NCI-H2029 (cell line): ENCODE measurements at regions not wholly inside any gene's neighbourhood (a gene's known extent, or its start where the extent isn't known, plus 50 kb on each side); places are given as distances from the start of the nearest gene placed in this dataset.

Experiments
- DNase-seq: peaks from one replicate; lab custom pipeline; 2025; lab: John Stamatoyannopoulos, UW

DNA sequence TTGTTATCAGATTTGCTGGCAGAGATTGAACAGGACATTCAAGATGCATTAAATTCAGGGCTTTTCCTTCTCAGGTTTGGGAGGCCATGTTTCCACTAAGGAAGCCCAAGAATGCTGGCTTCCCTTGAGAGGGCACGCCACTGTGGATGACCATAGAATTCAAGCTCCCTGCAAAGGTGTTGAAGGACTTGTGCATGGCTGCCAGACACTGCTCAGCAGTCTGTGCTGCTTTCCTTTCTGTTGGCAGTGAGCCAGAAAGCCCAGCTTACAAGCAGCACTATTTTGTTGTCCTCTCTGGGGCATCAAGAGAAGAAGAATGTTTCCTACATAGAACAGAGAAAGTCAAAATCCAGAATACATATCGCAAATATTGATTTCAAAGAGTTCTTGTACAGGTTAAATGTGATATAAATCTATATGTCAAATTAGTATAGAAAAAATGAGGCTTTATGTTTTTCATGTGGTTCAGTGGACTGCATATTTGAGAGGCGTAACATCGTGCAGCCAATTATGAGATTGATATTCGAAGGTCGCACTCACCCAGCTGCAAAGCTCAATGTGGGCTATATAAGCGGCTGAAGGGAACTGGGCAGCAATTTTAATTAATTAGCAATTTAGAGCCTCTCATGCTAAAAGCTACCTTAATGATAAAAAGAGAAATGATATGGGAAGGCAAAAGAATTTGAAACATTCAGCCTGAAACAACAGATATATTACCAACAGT is 103.1 kb upstream of the ISL1 start:
- no peak for DNase-seq

DNA sequence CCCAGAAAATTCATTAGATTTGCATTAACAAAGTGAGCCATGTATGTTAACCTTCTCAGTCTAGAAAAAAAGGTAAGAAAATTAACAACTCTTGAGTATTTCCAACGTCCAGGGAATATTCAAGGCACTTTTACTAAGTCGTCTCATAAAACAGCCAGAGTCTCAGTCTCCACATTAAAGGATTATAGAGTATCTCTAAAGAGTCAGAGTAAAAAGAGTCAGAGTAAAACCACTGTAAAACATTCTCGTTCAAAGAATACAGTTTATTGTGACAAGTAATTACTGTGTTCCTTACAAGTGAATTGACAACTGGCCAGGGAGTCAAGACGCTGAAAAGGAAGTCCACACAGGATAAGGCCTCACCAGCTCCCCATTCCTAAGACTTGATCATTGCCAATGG is 97.2 kb upstream of the ISL1 start:
- no peak for DNase-seq

DNA sequence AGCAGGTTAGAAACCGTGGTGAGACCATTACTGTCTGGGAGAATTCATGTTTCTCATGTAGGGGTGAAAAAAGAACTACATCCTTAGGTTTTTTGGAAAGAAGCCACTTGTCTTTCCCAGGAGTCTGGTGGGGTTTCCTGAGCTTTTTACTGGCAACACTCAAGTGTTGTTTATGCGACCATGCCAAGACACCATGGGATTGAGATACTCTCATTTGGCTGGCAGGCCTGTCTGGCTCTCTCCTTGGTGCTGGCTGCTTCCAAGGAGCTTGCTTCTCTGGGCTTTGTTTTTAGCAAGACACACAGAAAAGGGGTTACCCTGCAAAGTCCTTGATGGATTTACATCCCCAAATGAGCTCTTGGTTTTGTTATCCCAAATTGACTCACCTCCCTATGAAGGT is 80.9 kb upstream of the ISL1 start:
- DNase-seq, result no peak

DNA sequence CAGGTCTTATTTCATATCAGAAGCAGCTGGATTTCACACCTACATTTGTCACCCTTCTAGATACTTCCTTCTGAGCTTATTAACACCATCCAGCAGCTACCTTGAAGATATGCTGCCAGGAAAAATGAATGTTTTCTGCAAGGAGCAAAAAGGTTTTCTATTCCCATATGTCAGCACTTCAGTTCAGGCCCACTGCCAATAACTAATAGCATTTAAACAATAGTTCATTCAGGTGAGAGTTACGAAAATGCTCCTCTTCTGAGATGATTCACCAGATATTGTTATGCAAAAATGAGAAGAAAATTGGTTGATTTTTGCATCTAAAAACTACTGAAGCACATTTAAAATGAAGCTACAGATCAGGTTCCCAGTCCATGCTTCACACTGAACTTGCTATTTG is 56.4 kb upstream of the ISL1 start:
- no peak for DNase-seq
